ENCODE measurements at regions not wholly inside any gene's neighbourhood (a gene's known extent, or its start where the extent isn't known, plus 50 kb on each side); places are given as distances from the start of the nearest gene placed in this dataset.

DNA sequence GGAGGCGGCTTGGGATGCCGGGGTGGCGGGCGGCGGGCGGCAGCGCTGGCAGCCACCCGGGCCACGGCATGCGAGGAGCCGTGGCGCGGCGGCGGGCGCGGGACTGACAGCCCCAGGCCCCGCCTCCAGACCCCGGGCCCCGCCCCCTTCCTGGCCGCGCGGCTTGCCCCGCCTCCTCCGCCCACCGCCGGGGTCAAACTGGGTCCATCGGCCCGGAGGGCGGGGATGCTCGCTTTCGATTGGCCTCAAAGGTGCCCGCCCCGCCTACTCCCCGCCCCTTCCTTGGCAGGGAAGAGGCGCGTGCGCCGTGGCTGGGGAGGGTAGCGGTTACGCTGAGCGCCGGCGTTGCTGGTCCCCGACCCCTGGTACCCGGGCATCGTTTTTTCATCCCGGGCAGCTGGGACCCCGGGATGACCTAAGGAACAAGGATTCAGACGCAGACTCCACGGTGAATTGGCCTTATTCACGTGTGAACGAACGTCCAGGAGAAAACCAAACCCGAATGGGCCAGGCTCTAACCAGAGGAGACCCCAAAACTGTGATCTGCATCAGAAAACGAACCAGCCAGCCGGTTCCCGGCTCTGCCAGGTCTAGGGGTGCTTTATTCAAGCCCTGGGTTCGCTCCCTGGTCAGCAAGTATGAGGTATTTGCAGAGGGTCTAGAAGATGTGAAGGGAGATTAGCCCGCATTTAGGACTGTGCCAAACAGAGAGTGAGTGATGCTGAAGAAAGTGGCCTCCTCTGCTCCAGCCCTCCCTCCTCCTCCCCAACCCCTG, 117.2 kb upstream of the GUCA2B start:
- ATAC-seq: peak; percentile 96
- intact Hi-C loops (cut with DNase I, micrococcal nuclease): no loop called here
- peak; percentile 95 to 99 for DNase-seq

DNA sequence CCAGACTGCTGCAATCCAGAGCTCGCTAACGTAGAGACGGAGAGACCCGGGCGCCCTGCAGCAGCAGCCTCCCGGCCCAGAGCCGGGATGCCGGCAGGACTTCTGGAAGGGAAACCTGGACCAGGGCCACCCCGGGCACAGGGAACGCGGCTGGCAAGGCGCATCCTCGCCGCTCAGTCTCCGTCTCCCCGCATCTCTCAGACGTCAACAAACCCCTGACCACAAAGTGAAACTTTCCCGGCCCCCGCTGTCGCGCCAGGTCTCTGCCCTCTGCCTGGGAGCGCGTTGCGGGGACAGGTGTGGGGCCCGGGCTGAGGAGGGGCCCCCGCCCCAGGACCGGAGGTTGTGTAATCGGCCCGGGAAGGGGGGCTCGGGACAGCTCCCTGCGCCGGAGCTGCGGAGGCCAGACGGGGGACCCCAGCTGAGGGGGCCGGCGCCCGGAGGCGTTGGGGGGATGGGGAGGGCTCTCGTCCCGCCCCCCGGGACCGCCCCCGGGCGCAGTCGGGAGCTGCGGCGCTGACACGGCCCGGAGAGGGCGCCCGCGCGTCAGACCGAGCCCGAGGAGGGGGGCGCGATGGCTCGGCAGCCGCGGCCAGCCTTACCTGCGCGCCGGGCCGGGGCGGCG, 116.6 kb upstream of the HIVEP3 start:
- intact Hi-C loops (cut with DNase I, micrococcal nuclease): no loop called here
- ATAC-seq: peak; percentile 76
- DNase-seq: peak; percentile 45 to 81

DNA sequence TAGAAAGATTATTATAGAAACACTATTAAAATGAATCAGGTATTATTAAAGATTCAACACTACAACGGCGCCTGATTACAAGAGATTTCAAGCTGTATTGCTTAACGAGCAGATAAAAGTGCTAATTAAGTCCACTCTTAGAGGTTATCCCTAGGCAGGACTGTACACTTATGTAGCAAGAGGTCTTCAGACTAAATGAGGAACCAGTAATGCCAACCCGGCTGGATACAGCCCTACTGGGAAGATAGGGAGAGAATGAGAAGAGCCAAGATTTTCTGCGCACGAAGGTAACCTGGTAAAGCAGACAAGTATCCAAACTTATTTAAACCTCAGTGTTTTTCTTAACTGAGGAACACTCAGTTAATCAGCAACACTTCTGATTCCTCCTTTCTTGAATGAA, 115.7 kb upstream of the HIVEP3 start:
- no peak for DNase-seq
- ATAC-seq: no peak
- intact Hi-C loops (cut with DNase I, micrococcal nuclease): no loop called here

DNA sequence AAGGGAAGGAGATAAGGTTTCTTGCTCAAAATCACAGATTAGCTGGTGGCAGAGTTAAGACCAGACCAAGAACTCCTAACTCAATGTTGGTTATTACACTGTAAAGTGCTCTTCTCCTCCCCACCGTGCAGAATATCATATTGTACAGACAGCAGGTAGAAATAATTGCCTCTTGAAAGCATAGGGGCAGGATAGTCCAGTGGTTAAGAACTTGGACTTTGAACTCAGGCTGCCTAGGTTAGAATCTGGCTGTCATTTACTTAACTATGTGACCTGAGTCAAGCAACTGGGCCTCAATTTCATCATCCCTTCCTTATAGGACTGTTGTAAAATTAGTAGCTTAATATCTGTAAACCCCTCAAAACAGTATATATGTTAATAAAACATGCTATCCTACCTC, 114.9 kb upstream of the HIVEP3 start:
- intact Hi-C loops (cut with DNase I, micrococcal nuclease): no loop called here
- peak; percentile 19 for ATAC-seq
- DNase-seq: no peak

DNA sequence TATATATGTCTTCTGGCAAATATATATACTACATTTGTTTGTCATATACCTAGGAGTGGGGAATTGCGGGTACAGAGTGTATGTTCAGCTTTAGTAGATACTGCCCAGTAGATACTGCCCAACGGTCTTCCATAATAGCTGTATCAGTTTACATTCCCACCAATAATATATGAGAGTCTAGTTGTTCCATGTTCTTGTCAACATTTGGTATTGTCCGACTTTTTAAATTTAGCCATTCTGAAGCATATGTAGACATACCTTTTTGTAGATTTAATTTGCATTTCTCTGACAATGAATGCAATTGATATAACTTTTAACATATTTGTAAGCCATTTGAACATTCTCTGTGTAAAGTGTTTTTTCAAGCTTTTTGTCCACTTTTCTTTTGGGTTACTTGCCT, 99.0 kb upstream of the HIVEP3 start:
- ATAC-seq: no peak
- intact Hi-C loops (cut with DNase I, micrococcal nuclease): no loop called here
- DNase-seq: no peak

DNA sequence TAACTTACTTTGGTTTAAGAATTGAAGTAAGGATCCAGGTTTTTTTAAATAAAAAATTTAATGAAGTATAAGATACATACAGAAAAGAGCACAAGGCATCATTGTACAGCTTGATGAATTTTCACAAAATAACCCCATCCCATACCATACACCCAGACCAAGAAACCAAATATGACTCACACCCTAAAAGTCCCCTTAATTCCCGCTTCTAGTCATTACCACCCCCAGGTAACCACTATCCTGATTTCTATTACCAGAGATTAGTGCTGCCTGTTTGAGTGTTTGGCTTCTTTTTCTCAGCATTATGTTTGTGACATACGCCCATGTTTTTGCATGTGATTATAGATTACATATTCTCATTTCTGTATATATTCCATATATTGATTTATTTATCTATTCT, 98.5 kb upstream of the HIVEP3 start:
- intact Hi-C loops (cut with DNase I, micrococcal nuclease): no loop called here
- ATAC-seq (no peak), DNase-seq (no peak)

DNA sequence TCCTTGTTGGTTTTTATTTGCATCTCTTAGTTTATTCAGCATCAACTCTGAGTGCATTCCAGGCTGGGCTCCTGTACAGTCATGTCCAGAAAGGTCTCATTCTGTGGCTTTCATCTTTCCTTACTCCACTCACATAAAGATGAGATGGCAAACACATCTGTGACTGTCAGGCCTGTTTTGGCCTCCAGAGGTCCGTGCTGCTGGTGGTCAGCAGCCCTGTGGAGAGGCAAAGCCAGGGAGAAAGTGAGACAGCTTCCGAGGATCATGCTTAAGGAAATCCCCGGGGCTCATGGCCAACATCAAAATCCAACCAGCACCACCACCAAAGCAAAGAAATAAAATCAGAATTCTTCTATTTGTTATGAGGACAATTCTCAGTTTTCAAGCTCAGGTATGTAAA, 96.1 kb upstream of the HIVEP3 start:
- intact Hi-C loops (cut with DNase I, micrococcal nuclease): no loop called here
- DNase-seq: no peak

DNA sequence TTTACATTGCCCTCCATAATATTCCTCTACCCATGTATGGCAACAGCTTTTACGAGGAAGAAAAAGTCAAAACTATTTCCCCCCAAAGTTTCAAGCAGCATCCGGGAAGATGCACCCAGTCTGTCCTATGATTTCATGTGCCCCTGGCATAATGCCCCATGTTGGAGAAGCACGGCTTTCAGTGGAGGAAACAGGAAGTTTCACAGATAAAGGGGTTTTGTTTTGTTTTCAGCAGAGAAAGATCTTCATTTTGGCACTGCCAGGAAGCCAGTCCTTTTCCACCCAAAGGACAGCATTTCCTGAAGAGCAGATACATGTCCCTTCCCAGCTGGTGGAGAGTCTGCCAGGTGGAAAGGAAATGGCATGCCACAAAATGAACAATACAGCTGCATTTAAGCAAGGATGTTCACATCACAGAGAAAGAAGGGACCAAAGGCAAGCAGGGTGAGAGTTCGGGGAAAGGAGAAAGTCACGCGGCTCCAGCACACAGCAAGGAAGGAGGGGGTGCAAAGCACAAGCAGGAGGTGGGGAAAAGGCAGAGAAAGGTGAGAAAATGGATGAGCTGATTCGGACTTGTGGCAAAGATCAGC, 95.3 kb upstream of the HIVEP3 start:
- intact Hi-C loops (cut with DNase I, micrococcal nuclease): no loop called here
- no peak for DNase-seq
- no peak for ATAC-seq

More for the DNA sequence above, 96.1 kb upstream of the HIVEP3 start:
- no peak for ATAC-seq

DNA sequence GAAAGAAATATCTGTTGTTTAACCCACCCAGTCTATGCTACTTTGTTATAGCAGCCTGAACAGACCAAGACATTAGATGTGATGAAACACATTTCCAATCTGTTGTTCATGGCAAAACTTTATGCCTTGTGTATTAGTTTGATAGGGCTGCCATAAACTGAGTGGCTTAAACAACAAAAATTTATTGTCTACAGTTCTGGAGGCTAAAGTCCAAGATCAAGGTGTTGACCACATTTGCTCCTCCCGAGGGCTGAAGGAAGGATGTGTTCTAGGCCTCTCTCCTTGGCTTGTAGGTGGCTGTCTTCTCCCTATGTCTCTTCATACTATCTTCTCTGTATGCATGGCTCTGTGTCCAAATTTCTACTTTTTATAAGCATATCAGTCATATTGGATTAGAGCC, 94.1 kb upstream of the HIVEP3 start:
- ATAC-seq (peak; percentile 99), DNase-seq (no peak)
- intact Hi-C loops (cut with DNase I, micrococcal nuclease): no loop called here

DNA sequence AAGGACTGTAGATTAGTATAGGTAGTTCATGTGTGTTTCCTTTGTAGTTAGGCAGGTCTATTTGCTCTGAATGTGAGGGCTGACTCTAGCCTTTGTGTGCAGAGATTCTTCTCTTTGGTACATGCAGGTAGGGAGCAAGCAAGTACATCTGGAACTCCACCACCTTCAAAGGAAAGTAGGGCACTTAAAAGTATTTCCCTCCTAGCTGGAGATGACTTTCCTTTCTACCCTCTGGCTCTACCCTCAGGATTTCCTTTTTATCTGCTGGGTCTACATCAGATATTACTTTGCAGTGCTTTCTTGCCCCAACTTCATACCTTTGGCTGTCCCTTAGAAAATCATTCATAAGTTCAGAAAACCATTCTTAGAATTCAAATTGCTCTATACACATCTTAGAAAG, 91.7 kb upstream of the HIVEP3 start:
- ATAC-seq (no peak), DNase-seq (no peak)
- intact Hi-C loops (cut with DNase I, micrococcal nuclease): no loop called here

DNA sequence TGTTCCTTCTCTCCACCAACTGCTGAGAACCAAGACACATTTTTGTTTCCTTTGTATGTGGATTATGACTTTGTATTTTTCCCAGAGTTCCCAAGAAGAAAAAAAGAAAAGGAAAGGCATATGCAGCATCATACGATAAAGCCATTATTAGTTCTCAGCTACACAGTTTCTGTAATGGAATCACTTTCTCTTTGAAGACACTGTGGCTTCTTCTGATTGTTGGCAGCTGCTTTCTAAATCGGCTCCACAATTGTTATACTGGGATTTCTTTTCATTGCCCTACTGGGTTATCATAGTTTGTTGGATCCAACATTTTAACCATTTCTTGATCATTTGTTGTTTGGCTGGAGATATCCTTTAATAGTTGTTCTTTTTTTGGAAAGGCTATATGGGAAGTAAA, 89.5 kb upstream of the HIVEP3 start:
- intact Hi-C loops (cut with DNase I, micrococcal nuclease): no loop called here
- no peak for ATAC-seq
- no peak for DNase-seq

DNA sequence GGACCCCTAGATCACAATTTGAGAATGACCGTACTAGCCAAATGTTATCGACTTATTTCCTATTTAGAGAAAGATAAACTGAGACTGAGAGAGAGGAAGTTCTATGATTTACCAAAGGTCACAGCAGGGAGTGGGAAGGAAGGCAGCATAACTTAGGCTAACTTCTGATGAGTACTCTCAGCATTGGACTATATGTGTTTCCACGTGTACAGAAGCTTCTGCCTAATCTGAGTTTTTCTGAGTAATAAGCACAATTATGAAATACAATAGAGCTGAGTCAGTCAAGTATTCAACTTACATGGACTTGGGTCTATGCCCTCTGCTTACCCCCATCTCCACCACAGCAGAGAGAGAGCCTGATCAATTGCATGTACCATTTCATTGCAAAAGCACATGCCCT, 88.1 kb upstream of the HIVEP3 start:
- DNase-seq (no peak), ATAC-seq (no peak)
- intact Hi-C loops (cut with DNase I, micrococcal nuclease): no loop called here

DNA sequence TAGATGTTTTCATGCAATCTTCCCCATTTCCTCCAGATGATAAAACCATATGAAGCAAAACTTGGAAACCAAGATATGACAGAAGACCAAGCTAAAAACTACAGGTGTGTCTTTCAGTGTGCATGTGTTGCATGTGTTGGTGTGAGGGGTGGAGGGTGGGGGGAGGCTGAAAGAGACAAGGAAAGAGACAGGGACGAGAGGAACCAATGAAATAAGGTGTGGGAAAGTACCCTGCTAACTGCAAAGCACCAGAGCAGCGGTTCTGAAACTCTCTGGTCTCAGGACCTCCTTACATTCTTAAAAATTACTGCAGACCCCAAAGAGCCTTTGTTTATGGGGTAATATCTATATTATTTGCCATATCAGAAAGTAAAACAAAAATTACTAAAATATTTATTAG, 87.4 kb upstream of the HIVEP3 start:
- no peak for DNase-seq
- no peak for ATAC-seq
- intact Hi-C loops (cut with DNase I, micrococcal nuclease): no loop called here

DNA sequence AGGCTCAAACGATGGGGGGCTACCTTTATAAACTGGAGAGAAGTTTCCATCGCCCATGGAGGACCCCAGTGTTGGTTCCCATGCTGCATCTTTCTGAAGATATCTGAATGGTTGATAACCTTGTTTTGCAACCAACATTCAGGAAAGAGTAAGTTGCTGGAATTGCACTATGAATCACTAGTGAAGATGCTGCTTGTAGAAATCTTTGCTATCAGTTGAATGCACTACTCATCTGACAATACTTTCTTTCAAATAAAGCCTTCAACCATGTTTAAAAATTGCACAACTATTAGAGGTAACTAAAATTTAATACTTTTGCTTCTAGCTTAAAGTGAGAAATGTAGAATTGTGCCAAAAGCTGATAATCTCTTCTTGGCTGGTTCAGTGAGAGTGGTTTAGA, 86.8 kb upstream of the HIVEP3 start:
- DNase-seq: no peak
- intact Hi-C loops (cut with DNase I, micrococcal nuclease): no loop called here
- ATAC-seq: no peak

DNA sequence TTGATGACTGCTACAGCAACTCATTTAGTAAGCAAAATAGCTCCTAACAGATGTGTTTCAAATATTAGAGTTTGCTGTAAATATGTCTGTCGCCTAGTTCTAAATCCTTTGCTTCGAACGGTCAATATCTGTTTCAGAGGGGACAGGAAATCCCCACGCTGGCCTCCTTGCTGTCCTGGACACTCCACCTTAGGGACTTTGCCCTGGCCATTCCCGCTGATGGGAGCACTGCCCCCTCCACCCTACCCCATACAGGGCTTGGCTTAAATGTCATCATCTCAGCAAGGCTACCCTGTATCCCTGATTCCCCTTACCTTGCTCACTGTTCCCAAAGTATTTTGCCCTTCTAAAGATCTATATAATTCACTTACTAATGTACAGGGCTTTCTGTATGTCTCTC, 86.1 kb upstream of the HIVEP3 start:
- intact Hi-C loops (cut with DNase I, micrococcal nuclease): no loop called here
- DNase-seq (no peak), ATAC-seq (peak; percentile 57)

DNA sequence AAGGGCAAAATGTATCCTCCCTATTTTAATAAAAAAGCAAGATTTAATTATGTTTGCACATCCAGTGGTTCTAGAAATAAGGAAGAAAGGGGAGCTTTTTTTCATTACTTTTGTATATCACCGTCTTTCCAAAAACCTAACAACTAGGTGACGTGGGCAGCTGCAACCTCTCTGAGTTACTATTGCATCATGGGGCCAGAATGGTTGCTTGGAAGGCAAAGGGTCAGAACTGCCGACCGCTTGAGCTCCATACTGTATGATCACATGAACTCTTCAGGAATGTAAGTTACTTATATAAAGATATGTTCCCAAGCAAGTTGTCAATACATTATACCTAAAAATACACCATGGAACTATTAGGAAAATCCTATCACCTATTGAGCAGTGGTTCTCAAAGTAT, 85.6 kb upstream of the HIVEP3 start:
- intact Hi-C loops (cut with DNase I, micrococcal nuclease): no loop called here
- DNase-seq (no peak), ATAC-seq (no peak)

DNA sequence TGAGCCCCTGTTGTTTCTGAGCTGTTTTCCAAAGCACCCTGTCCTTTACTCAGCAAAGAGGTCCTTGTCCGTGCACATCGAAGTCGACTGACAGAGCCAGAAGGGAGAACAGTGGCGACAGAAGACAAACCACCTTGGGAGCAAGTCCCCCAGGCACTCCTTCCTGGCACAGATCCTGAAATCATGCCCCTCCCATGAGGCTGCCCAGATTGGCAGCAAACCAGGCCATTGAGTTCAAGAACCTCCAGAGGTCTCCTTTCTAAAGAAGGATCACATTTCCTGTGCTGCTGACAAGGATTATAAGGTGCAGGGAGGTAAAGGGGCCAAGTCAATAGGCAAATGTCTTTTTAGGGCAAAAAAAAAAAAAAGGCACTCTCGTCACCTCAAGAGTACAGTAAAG, 84.7 kb upstream of the HIVEP3 start:
- DNase-seq (peak in 1 of 2 donors; percentile 41), ATAC-seq (peak; percentile 89)
- intact Hi-C loops (cut with DNase I, micrococcal nuclease): no loop called here

DNA sequence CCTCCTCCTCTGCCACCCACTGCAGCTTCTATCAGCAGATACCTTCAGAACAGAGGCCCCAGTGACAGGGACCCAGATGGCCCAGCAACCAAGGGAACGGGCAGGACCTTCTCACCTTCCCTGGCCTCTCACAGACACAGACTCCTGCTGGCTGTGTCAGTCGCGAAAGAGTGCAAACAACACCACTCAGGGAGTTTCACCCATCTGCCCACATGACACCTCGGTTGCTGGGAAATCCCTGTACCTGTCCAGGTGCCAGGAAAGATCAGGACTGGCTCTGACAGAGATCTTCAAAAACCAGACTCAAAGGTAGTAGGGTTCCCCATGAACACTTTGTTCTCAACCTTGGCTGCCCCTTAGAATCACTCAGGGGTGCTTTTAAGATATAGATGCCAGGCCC, 83.5 kb upstream of the HIVEP3 start:
- intact Hi-C loops (cut with DNase I, micrococcal nuclease): no loop called here
- DNase-seq (no peak), ATAC-seq (no peak)

DNA sequence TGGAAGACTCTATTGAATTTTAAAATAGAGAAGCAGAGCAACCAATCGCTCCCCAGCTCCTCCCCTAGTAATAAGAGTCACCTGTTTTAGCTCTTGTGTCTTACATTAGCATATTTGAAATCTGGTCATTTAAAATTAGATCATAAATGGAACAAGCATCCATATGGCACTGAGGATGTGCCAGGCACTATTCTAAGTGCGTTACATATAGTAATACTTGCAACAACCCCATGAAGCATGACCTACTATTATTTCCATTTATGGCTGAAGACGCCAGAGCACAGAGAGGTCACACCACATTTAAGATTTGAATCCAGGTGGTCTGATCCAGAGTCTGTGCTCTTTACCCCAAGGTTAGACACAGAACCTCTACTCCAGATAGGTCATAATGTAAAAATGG, 82.0 kb upstream of the HIVEP3 start:
- DNase-seq: no peak
- intact Hi-C loops (cut with DNase I, micrococcal nuclease): no loop called here
- no peak for ATAC-seq

DNA sequence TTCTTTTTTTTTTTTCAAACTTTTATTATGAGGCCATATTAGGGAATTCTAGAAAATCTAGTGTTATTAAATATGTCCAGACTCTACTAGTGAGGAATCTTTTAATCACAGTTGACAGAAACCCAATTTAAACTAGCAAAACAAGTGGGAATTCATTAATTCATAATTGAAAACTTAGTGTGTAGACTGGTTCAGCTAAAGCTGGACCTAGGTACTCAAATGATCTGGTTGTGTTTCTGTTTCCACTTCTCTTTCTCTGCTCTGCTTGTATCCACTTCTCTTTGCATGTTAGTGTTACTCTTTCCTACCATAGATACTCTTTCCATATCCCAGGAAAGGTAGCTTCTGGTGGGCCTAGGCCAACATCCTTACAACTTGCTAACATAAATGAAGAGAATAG, 81.2 kb upstream of the HIVEP3 start:
- ATAC-seq (no peak), DNase-seq (no peak)
- intact Hi-C loops (cut with DNase I, micrococcal nuclease): no loop called here

DNA sequence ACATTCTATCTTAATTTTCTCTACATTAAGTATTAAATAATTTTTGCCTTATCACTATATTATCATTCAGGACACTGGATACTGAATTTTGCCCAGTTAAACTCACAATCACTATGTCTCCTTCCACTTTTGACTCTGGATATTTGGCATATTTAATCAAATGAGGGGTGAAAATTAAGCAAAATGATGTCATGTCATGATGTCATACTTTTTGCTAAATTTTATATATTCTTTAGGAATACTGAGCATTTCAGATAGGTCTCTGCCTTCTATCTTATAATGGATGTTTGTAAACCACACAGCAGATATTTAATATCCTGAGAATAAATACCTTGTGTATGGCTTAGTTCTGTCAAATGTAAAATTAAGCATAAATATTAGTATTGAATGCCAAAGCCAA, 79.5 kb upstream of the HIVEP3 start:
- ATAC-seq (no peak), DNase-seq (no peak)
- intact Hi-C loops (cut with DNase I, micrococcal nuclease): no loop called here

Measured in left colon (tissue), 2 donors.